ENCODE measurements at regions not wholly inside any gene's neighbourhood (a gene's known extent, or its start where the extent isn't known, plus 50 kb on each side); places are given as distances from the start of the nearest gene placed in this dataset.

GRCh38 chr2:7813541-7814292 lies 868.1 kb upstream of the ID2 start:
- POLR2A ChIA-PET = no interaction called here
- Histone ChIP-seq H4K20me1 (ENCODE audit: insufficient read depth) (no peaks in the 10 kb centered on the region), H3K27me3 (ENCODE audit: insufficient read depth, low read length) (0 out of 2 replicates have a peak, but pooled peaks cover 3% of the 10 kb centered on the region), H3K9me2 (ENCODE audit: insufficient read depth) (no peaks in the 10 kb centered on the region), H3K4me3 (replicated peaks in 1 of 2; ENCODE audit: low read depth in 1 of 2, low read length in 2 of 2) (no peak overlapping the region), H3K27ac (ENCODE audit: low read depth, low read length) (no peak overlapping the region), H2AFZ (ENCODE audit: low read depth, low read length, poor library complexity, severe bottlenecking) (no peak overlapping the region), H3K79me2 (ENCODE audit: insufficient read depth, low read length) (no peaks in the 10 kb centered on the region), H3K9me3 (ENCODE audit: control insufficient read depth in 1 of 2, insufficient read depth in 1 of 2, low read depth in 1 of 2, low read length in 2 of 2) (no peaks in the 10 kb centered on the region), H3K9ac (ENCODE audit: low read length) (no peak overlapping the region), H3K36me3 (ENCODE audit: control insufficient read depth in 1 of 2, insufficient read depth in 2 of 2, low read length in 2 of 2) (no peaks in the 10 kb centered on the region), H3K4me1 (ENCODE audit: control insufficient read depth in 1 of 2, insufficient read depth in 2 of 2, low read length in 2 of 2) (no peaks in the 10 kb centered on the region), H3K4me2 (ENCODE audit: low read length) (no peak overlapping the region)
- CTCF ChIA-PET = no interaction called here
- BruUV-seq (replicated peaks) = no TSS peak
- ATAC-seq (no peak), DNase-seq (ENCODE audit: low read depth, low spot score) (no peak)
- intact Hi-C loops (cut with micrococcal nuclease) = no loop called here
- RAD21 ChIA-PET (ENCODE audit: low non-redundant PET in 1 of 2, low total read pairs in 2 of 2, uncharacterized antibody in 2 of 2, unreplicated experiment in 2 of 2) = no interaction called here
- TF ChIP-seq TCF7L2 (IDR thresholded peaks at IDR 0.05; ENCODE audit: borderline replicate concordance, extremely low read depth, insufficient read depth, insufficient read length) (no peak), SIN3A (IDR thresholded peaks at IDR 0.05; ENCODE audit: low read depth) (no peak), EZH2phosphoT487 (IDR thresholded peaks at IDR 0.05; ENCODE audit: borderline replicate concordance) (no peak), YY1 (IDR thresholded peaks at IDR 0.05; ENCODE audit: extremely low read depth, insufficient replicate concordance, low read depth, low read length) (no peak), RAD21 (IDR thresholded peaks at IDR 0.05; ENCODE audit: low read depth) (no peak), ZFX (IDR thresholded peaks at IDR 0.05) (no peak), ELF1 (IDR thresholded peaks at IDR 0.05; ENCODE audit: borderline replicate concordance, low read depth) (no peak), EGR1 (IDR thresholded peaks at IDR 0.05; ENCODE audit: low read depth) (no peak), POLR2AphosphoS5 (IDR thresholded peaks at IDR 0.05; ENCODE audit: low read depth, low read length) (no peak), REST (IDR thresholded peaks at IDR 0.05; ENCODE audit: low read depth) (no peak), ZBTB33 (IDR thresholded peaks at IDR 0.05; ENCODE audit: extremely low read depth, insufficient replicate concordance, low read length) (no peak), SRF (IDR thresholded peaks at IDR 0.05; ENCODE audit: low read depth) (no peak), ZNF274 (IDR thresholded peaks at IDR 0.05; ENCODE audit: low read depth, low read length) (no peak)
